SK-N-SH (cell line): ENCODE measurements at regions not wholly inside any gene's neighbourhood (a gene's known extent, or its start where the extent isn't known, plus 50 kb on each side); places are given as distances from the start of the nearest gene placed in this dataset.

Experiments used
- CHD2 ChIP-seq: fragments of 150-350 bp; IDR thresholded peaks from 2 replicates; pipeline ENCODE4 v1.6.1; 2018; ENCODE audit warnings: low read length; ENCODE audit not compliant: partially characterized antibody
- CTCF ChIP-seq: fragments of 200-600 bp; sonication (generic); IDR thresholded peaks from 2 replicates; pipeline ENCODE4 v1.6.1; 2017; ENCODE audit warnings: antibody characterized with exemption, mild to moderate bottlenecking, moderate library complexity
- EP300 ChIP-seq, 2 experiments: IDR thresholded peaks; 2 replicates each; pipeline versions ENCODE4 v1.4.0 to v1.6.1; 2012; ENCODE audit warnings: borderline replicate concordance in 1 of 2, low read depth in 1 of 2, low read length in 1 of 2
- EZH2phosphoT487 ChIP-seq: fragments of 200-600 bp; sonication (generic); IDR thresholded peaks from 2 replicates; pipeline ENCODE4 v1.6.1; 2017; ENCODE audit warnings: low read depth, mixed run types, mild to moderate bottlenecking, antibody characterized with exemption, moderate library complexity, borderline replicate concordance
- FOXM1 ChIP-seq: IDR thresholded peaks from 2 replicates; pipeline ENCODE4 v1.4.0; 2012; ENCODE audit warnings: low read depth, mild to moderate bottlenecking
- JUND ChIP-seq: IDR thresholded peaks from 2 replicates; pipeline ENCODE4 v1.4.0; 2012
- POLR2AphosphoS5 ChIP-seq: IDR thresholded peaks from 2 replicates; pipeline ENCODE4 v1.6.1; 2012; ENCODE audit warnings: low read depth, low read length
- RFX5 ChIP-seq: IDR thresholded peaks from 2 replicates; pipeline ENCODE4 v1.6.1; 2012; ENCODE audit warnings: mild to moderate bottlenecking, improper control_type of control experiment, low read length
- TAF1 ChIP-seq: IDR thresholded peaks from 2 replicates; pipeline ENCODE4 v1.6.1; 2012; ENCODE audit warnings: low read depth, mild to moderate bottlenecking, low read length, moderate library complexity, borderline replicate concordance
- TF ChIP-seq, protein P1 (sequence below): IDR thresholded peaks from 2 replicates; pipeline ENCODE4 v1.6.1; 2012; ENCODE audit warnings: mild to moderate bottlenecking, low read depth, low read length, moderate library complexity

GRCh38 chr11:103730131-103730940, 306.1 kb upstream of the DDI1 start:
- TF ChIP-seq CTCF: no peak
- no peak for TF ChIP-seq RFX5
- no peak for TF ChIP-seq EZH2phosphoT487
- peak in 1 of 2 experiments; percentile 41; a peak in 2 of 4 replicates for TF ChIP-seq EP300 (IDR thresholded peaks at IDR 0.05; ENCODE audit: borderline replicate concordance in 1 of 2, low read depth in 1 of 2, low read length in 1 of 2)
- TF ChIP-seq TAF1: no peak
- TF ChIP-seq, protein P1, sequence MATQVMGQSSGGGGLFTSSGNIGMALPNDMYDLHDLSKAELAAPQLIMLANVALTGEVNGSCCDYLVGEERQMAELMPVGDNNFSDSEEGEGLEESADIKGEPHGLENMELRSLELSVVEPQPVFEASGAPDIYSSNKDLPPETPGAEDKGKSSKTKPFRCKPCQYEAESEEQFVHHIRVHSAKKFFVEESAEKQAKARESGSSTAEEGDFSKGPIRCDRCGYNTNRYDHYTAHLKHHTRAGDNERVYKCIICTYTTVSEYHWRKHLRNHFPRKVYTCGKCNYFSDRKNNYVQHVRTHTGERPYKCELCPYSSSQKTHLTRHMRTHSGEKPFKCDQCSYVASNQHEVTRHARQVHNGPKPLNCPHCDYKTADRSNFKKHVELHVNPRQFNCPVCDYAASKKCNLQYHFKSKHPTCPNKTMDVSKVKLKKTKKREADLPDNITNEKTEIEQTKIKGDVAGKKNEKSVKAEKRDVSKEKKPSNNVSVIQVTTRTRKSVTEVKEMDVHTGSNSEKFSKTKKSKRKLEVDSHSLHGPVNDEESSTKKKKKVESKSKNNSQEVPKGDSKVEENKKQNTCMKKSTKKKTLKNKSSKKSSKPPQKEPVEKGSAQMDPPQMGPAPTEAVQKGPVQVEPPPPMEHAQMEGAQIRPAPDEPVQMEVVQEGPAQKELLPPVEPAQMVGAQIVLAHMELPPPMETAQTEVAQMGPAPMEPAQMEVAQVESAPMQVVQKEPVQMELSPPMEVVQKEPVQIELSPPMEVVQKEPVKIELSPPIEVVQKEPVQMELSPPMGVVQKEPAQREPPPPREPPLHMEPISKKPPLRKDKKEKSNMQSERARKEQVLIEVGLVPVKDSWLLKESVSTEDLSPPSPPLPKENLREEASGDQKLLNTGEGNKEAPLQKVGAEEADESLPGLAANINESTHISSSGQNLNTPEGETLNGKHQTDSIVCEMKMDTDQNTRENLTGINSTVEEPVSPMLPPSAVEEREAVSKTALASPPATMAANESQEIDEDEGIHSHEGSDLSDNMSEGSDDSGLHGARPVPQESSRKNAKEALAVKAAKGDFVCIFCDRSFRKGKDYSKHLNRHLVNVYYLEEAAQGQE: no peak
- TF ChIP-seq POLR2AphosphoS5: no peak
- 0 out of 2 replicates have a peak, but pooled peaks have one; percentile 25 for TF ChIP-seq JUND
- TF ChIP-seq FOXM1: no peak
- no peak for TF ChIP-seq CHD2
